B cell (primary cell): ENCODE measurements at regions not wholly inside any gene's neighbourhood (a gene's known extent, or its start where the extent isn't known, plus 50 kb on each side); places are given as distances from the start of the nearest gene placed in this dataset.

Experiments
- CTCF ChIP-seq: fragments of 200-600 bp; IDR thresholded peaks from one replicate; pipeline ENCODE4 v1.8.0; 2022; ENCODE audit warnings: antibody characterized with exemption, mild to moderate bottlenecking
- EZH2 ChIP-seq: IDR thresholded peaks from 2 replicates; pipeline ENCODE4 v1.6.1; 2012; ENCODE audit warnings: borderline replicate concordance, low read depth, mild to moderate bottlenecking, moderate library complexity, low read length; ENCODE audit not compliant: insufficient read depth, poor library complexity, severe bottlenecking

GRCh38 chr6:170205126-170205525, 85.8 kb downstream of the DLL1 start:
- TF ChIP-seq EZH2 (no peak), CTCF (no peak)
